Panc1 (cell line): ENCODE measurements at regions not wholly inside any gene's neighbourhood (a gene's known extent, or its start where the extent isn't known, plus 50 kb on each side); places are given as distances from the start of the nearest gene placed in this dataset.

Source experiments
- CTCF ChIP-seq: fragments of 450-650 bp; IDR thresholded peaks from 2 replicates; pipeline ENCODE4 v1.5.1; 2017; ENCODE audit warnings: mild to moderate bottlenecking
- POLR2AphosphoS5 ChIP-seq: IDR thresholded peaks from 2 replicates; pipeline ENCODE4 v1.6.1; 2012; ENCODE audit warnings: mild to moderate bottlenecking, low read depth, low read length, moderate library complexity
- REST ChIP-seq, 2 experiments: IDR thresholded peaks; 2 replicates each; pipeline ENCODE4 v1.6.1; 2011 to 2012; ENCODE audit warnings: low read depth in 2 of 2, control low read depth in 1 of 2, low read length in 1 of 2, mild to moderate bottlenecking in 1 of 2, moderate library complexity in 1 of 2; ENCODE audit not compliant: insufficient read depth in 1 of 2

- TF ChIP-seq CTCF: no peak
- no peak for TF ChIP-seq REST (IDR thresholded peaks at IDR 0.05; ENCODE audit: insufficient read depth in 1 of 2, low read depth in 2 of 2, low read length in 1 of 2)
- TF ChIP-seq POLR2AphosphoS5: no peak
These were observed 222.0 kb upstream of the FOXQ1 start for GRCh38 chr6:1089859-1090258.
